ENCODE measurements at regions not wholly inside any gene's neighbourhood (a gene's known extent, or its start where the extent isn't known, plus 50 kb on each side); places are given as distances from the start of the nearest gene placed in this dataset.

GRCh38 chr5:168153876-168154270 is 137.6 kb upstream of the WWC1 start:
- H3K27ac ChIP-seq (ENCODE audit: control insufficient read depth, insufficient read depth) = no peak overlapping the region
- no TSS peak for BruUV-seq (replicated peaks)
- ChIA-PET CTCF (interaction anchor here (0.8 kb wide), 1 partner anchor 82 kb away, joined by 3 read pairs; no protein-coding TSS in a partner anchor), RAD21 (ENCODE audit: unreplicated experiment) (no interaction called here), POLR2A (no interaction called here), SMC1A (ENCODE audit: uncharacterized antibody, unreplicated experiment) (interaction anchor here (0.9 kb wide), 1 partner anchor 17 kb away, joined by 3 read pairs; no protein-coding TSS in a partner anchor)
- DNase-seq (ENCODE audit: low read depth, low spot score) (no peak), FAIRE-seq (no peak), ATAC-seq (no peak)
- no peaks in the 10 kb centered on the region for H3K9me3 ChIP-seq (replicated peaks; ENCODE audit: control insufficient read depth, insufficient read depth, low read length)
- TF ChIP-seq FOXM1 (IDR thresholded peaks at IDR 0.05; ENCODE audit: low read depth, low read length) (no peak), NR2C1 (IDR thresholded peaks at IDR 0.05) (no peak), KLF5 (IDR thresholded peaks at IDR 0.05; ENCODE audit: partially characterized antibody) (no peak), SUZ12 (IDR thresholded peaks at IDR 0.05; ENCODE audit: unreplicated experiment) (no peak), NR2C2 (IDR thresholded peaks at IDR 0.05; ENCODE audit: borderline replicate concordance, control insufficient read depth, insufficient read length, low read depth) (no peak)
- intact Hi-C loops (cut with micrococcal nuclease; ENCODE audit: unreplicated experiment) = no loop called here
- H3K36me3 ChIP-seq (ENCODE audit: control insufficient read depth in 2 of 2, insufficient read depth in 2 of 2, low read length in 1 of 2) = no peaks in the 10 kb centered on the region
- no peaks in the 10 kb centered on the region for H3K79me2 ChIP-seq (ENCODE audit: control insufficient read depth, insufficient read depth, low read length)
- WGBS (ENCODE audit: insufficient coverage, insufficient replicate concordance, low lambda C conversion rate, missing lambda C conversion rate) = 31% methylated on average over 6 of the region's 6 CpGs
- in situ Hi-C loops (cut with MboI) = no loop called here
- no peak overlapping the region for H3K9ac ChIP-seq (ENCODE audit: control insufficient read depth, insufficient read depth, low read length)
- H3K4me3 ChIP-seq = no peak overlapping the region
- no peaks in the 10 kb centered on the region; a peak in 2 of 4 replicates for H3K27me3 ChIP-seq (replicated peaks in 1 of 2; ENCODE audit: control insufficient read depth in 2 of 2, insufficient read depth in 2 of 2, low read length in 1 of 2)
- no peak overlapping the region for H3K4me2 ChIP-seq (ENCODE audit: control insufficient read depth, insufficient read depth)
- no peak overlapping the region for H2AFZ ChIP-seq (ENCODE audit: control insufficient read depth, low read depth, low read length)
- no peaks in the 10 kb centered on the region for H3K4me1 ChIP-seq (ENCODE audit: control insufficient read depth, insufficient read depth, low read length)
- H4K20me1 ChIP-seq (ENCODE audit: control insufficient read depth, insufficient read depth) = no peaks in the 10 kb centered on the region

- CTCF ChIA-PET = interaction anchor here (0.6 to 0.8 kb wide), 2 partner anchors 8 to 11 kb away, joined by 3 to 4 read pairs; no protein-coding TSS in a partner anchor
- TF ChIP-seq NFYB (IDR thresholded peaks at IDR 0.05; ENCODE audit: insufficient read depth, low read depth, low read length) (no peak), ZBTB4 (CRISPR knock-in tag; IDR thresholded peaks at IDR 0.05) (no peak), NFXL1 (IDR thresholded peaks at IDR 0.05; ENCODE audit: borderline replicate concordance) (no peak), NFIC (IDR thresholded peaks at IDR 0.05; ENCODE audit: low read depth, low read length) (no peak), SMC3 (IDR thresholded peaks at IDR 0.05; ENCODE audit: borderline replicate concordance, low read length) (no peak), MYB (IDR thresholded peaks at IDR 0.05; ENCODE audit: borderline replicate concordance, low read depth, low read length) (no peak)
- TF ChIP-seq, protein P1, sequence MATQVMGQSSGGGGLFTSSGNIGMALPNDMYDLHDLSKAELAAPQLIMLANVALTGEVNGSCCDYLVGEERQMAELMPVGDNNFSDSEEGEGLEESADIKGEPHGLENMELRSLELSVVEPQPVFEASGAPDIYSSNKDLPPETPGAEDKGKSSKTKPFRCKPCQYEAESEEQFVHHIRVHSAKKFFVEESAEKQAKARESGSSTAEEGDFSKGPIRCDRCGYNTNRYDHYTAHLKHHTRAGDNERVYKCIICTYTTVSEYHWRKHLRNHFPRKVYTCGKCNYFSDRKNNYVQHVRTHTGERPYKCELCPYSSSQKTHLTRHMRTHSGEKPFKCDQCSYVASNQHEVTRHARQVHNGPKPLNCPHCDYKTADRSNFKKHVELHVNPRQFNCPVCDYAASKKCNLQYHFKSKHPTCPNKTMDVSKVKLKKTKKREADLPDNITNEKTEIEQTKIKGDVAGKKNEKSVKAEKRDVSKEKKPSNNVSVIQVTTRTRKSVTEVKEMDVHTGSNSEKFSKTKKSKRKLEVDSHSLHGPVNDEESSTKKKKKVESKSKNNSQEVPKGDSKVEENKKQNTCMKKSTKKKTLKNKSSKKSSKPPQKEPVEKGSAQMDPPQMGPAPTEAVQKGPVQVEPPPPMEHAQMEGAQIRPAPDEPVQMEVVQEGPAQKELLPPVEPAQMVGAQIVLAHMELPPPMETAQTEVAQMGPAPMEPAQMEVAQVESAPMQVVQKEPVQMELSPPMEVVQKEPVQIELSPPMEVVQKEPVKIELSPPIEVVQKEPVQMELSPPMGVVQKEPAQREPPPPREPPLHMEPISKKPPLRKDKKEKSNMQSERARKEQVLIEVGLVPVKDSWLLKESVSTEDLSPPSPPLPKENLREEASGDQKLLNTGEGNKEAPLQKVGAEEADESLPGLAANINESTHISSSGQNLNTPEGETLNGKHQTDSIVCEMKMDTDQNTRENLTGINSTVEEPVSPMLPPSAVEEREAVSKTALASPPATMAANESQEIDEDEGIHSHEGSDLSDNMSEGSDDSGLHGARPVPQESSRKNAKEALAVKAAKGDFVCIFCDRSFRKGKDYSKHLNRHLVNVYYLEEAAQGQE (IDR thresholded peaks at IDR 0.05; ENCODE audit: low read depth, low read length) = no peak
Observed at GRCh38 chr5:168155585-168155984, 135.9 kb upstream of the WWC1 start.

More at GRCh38 chr5:168155585-168155984, 135.9 kb upstream of the WWC1 start:
- Histone ChIP-seq H4K20me1 (ENCODE audit: control insufficient read depth, insufficient read depth) (no peaks in the 10 kb centered on the region), H3K4me2 (ENCODE audit: control insufficient read depth, insufficient read depth) (no peak overlapping the region), H3K4me1 (ENCODE audit: control insufficient read depth, insufficient read depth, low read length) (no peaks in the 10 kb centered on the region), H3K9ac (ENCODE audit: control insufficient read depth, insufficient read depth, low read length) (no peak overlapping the region), H3K27ac (ENCODE audit: control insufficient read depth, insufficient read depth) (no peak overlapping the region), H3K9me3 (replicated peaks; ENCODE audit: control insufficient read depth, insufficient read depth, low read length) (no peaks in the 10 kb centered on the region), H3K79me2 (ENCODE audit: control insufficient read depth, insufficient read depth, low read length) (no peaks in the 10 kb centered on the region), H2AFZ (ENCODE audit: control insufficient read depth, low read depth, low read length) (no peak overlapping the region), H3K4me3 (no peak overlapping the region), H3K27me3 (replicated peaks in 1 of 2; ENCODE audit: control insufficient read depth in 2 of 2, insufficient read depth in 2 of 2, low read length in 1 of 2) (no peaks in the 10 kb centered on the region; a peak in 1 of 4 replicates), H3K36me3 (ENCODE audit: control insufficient read depth in 2 of 2, insufficient read depth in 2 of 2, low read length in 1 of 2) (no peaks in the 10 kb centered on the region)
- FAIRE-seq (no peak), ATAC-seq (no peak), DNase-seq (ENCODE audit: low read depth, low spot score) (no peak)
- no TSS peak for BruUV-seq (replicated peaks)
- ChIA-PET POLR2A (no interaction called here), RAD21 (ENCODE audit: unreplicated experiment) (no interaction called here), SMC1A (ENCODE audit: uncharacterized antibody, unreplicated experiment) (interaction anchor here (1.5 kb wide), 1 partner anchor 19 kb away, joined by 9 read pairs; no protein-coding TSS in a partner anchor)
- intact Hi-C loops (cut with micrococcal nuclease; ENCODE audit: unreplicated experiment) = no loop called here
- WGBS (ENCODE audit: insufficient coverage, insufficient replicate concordance, low lambda C conversion rate, missing lambda C conversion rate) = 18% methylated on average over 2 of the region's 2 CpGs
- in situ Hi-C loops (cut with MboI) = no loop called here

All from GM12878 (cell line).